ENCODE measurements at regions not wholly inside any gene's neighbourhood (a gene's known extent, or its start where the extent isn't known, plus 50 kb on each side); places are given as distances from the start of the nearest gene placed in this dataset.

- WGBS (ENCODE audit: insufficient coverage, low lambda C conversion rate) = no CpG with 5 or more reads among the region's 8 CpGs
- Histone ChIP-seq H3K9me3 (ENCODE audit: control insufficient read depth, low read depth, low read length) (no peaks in the 10 kb centered on the region), H3K27ac (ENCODE audit: low read length) (no peak overlapping the region), H3K36me3 (ENCODE audit: control insufficient read depth, insufficient read depth, low read length) (no peaks in the 10 kb centered on the region), H3K27me3 (ENCODE audit: control insufficient read depth, insufficient read depth, low read length) (no peaks in the 10 kb centered on the region), H3K4me1 (ENCODE audit: control insufficient read depth, insufficient read depth, low read length) (no peaks in the 10 kb centered on the region), H3K4me3 (ENCODE audit: low read length) (no peak overlapping the region)
- DNase-seq = no peak
Measured at GRCh38 chr18:24914685-24915084, 437.3 kb downstream of the ZNF521 start.

- H3K36me3 ChIP-seq (ENCODE audit: control insufficient read depth, insufficient read depth, low read length) = no peaks in the 10 kb centered on the region
- no peak overlapping the region for H3K4me3 ChIP-seq (ENCODE audit: low read length)
- DNase-seq = no peak
- H3K27me3 ChIP-seq (ENCODE audit: control insufficient read depth, insufficient read depth, low read length) = no peaks in the 10 kb centered on the region
- no peaks in the 10 kb centered on the region for H3K4me1 ChIP-seq (ENCODE audit: control insufficient read depth, insufficient read depth, low read length)
- 72% methylated on average over 2 of the region's 4 CpGs for WGBS (ENCODE audit: insufficient coverage, low lambda C conversion rate)
- H3K9me3 ChIP-seq (ENCODE audit: control insufficient read depth, low read depth, low read length) = no peaks in the 10 kb centered on the region
- no peak overlapping the region for H3K27ac ChIP-seq (ENCODE audit: low read length)
Measured at GRCh38 chr18:24915547-24915946, 436.4 kb downstream of the ZNF521 start.

- no peak overlapping the region for H3K4me3 ChIP-seq (ENCODE audit: low read length)
- no peaks in the 10 kb centered on the region for H3K4me1 ChIP-seq (ENCODE audit: control insufficient read depth, insufficient read depth, low read length)
- DNase-seq = no peak
- H3K27me3 ChIP-seq (ENCODE audit: control insufficient read depth, insufficient read depth, low read length) = no peaks in the 10 kb centered on the region
- no peak overlapping the region for H3K27ac ChIP-seq (ENCODE audit: low read length)
- no peaks in the 10 kb centered on the region for H3K36me3 ChIP-seq (ENCODE audit: control insufficient read depth, insufficient read depth, low read length)
- no peaks in the 10 kb centered on the region for H3K9me3 ChIP-seq (ENCODE audit: control insufficient read depth, low read depth, low read length)
- 92% methylated on average over 2 of the region's 9 CpGs for WGBS (ENCODE audit: insufficient coverage, low lambda C conversion rate)
Measured at GRCh38 chr18:24917767-24918166, 434.2 kb downstream of the ZNF521 start.

- 66% methylated on average over 5 of the region's 6 CpGs for WGBS (ENCODE audit: insufficient coverage, low lambda C conversion rate)
- Histone ChIP-seq H3K4me1 (ENCODE audit: control insufficient read depth, insufficient read depth, low read length) (no peaks in the 10 kb centered on the region), H3K4me3 (ENCODE audit: low read length) (no peak overlapping the region), H3K27ac (ENCODE audit: low read length) (no peak overlapping the region), H3K36me3 (ENCODE audit: control insufficient read depth, insufficient read depth, low read length) (no peaks in the 10 kb centered on the region), H3K9me3 (ENCODE audit: control insufficient read depth, low read depth, low read length) (no peaks in the 10 kb centered on the region), H3K27me3 (ENCODE audit: control insufficient read depth, insufficient read depth, low read length) (no peaks in the 10 kb centered on the region)
- DNase-seq = no peak
Measured at GRCh38 chr18:24918257-24918656, 433.7 kb downstream of the ZNF521 start.

GRCh38 chr18:24919181-24919797 is 432.7 kb downstream of the ZNF521 start:
- no peak for DNase-seq
- H3K9me3 ChIP-seq (ENCODE audit: control insufficient read depth, low read depth, low read length) = no peaks in the 10 kb centered on the region
- no peak overlapping the region for H3K4me3 ChIP-seq (ENCODE audit: low read length)
- no peaks in the 10 kb centered on the region for H3K4me1 ChIP-seq (ENCODE audit: control insufficient read depth, insufficient read depth, low read length)
- no CpG with 5 or more reads among the region's 10 CpGs for WGBS (ENCODE audit: insufficient coverage, low lambda C conversion rate)
- no peaks in the 10 kb centered on the region for H3K36me3 ChIP-seq (ENCODE audit: control insufficient read depth, insufficient read depth, low read length)
- H3K27me3 ChIP-seq (ENCODE audit: control insufficient read depth, insufficient read depth, low read length) = no peaks in the 10 kb centered on the region
- H3K27ac ChIP-seq (ENCODE audit: low read length) = no peak overlapping the region

GRCh38 chr18:24922491-24922890 is 429.5 kb downstream of the ZNF521 start:
- no peaks in the 10 kb centered on the region for H3K36me3 ChIP-seq (ENCODE audit: control insufficient read depth, insufficient read depth, low read length)
- H3K4me3 ChIP-seq (ENCODE audit: low read length) = no peak overlapping the region
- no peak overlapping the region for H3K27ac ChIP-seq (ENCODE audit: low read length)
- H3K4me1 ChIP-seq (ENCODE audit: control insufficient read depth, insufficient read depth, low read length) = no peaks in the 10 kb centered on the region
- no peaks in the 10 kb centered on the region for H3K27me3 ChIP-seq (ENCODE audit: control insufficient read depth, insufficient read depth, low read length)
- no peak for DNase-seq
- no peaks in the 10 kb centered on the region for H3K9me3 ChIP-seq (ENCODE audit: control insufficient read depth, low read depth, low read length)
- 88% methylated on average over 2 of the region's 4 CpGs for WGBS (ENCODE audit: insufficient coverage, low lambda C conversion rate)

GRCh38 chr18:24923138-24923537 is 428.8 kb downstream of the ZNF521 start:
- Histone ChIP-seq H3K4me3 (ENCODE audit: low read length) (no peak overlapping the region), H3K4me1 (ENCODE audit: control insufficient read depth, insufficient read depth, low read length) (no peaks in the 10 kb centered on the region), H3K27me3 (ENCODE audit: control insufficient read depth, insufficient read depth, low read length) (no peaks in the 10 kb centered on the region), H3K36me3 (ENCODE audit: control insufficient read depth, insufficient read depth, low read length) (no peaks in the 10 kb centered on the region), H3K9me3 (ENCODE audit: control insufficient read depth, low read depth, low read length) (no peaks in the 10 kb centered on the region), H3K27ac (ENCODE audit: low read length) (no peak overlapping the region)
- DNase-seq = no peak
- WGBS (ENCODE audit: insufficient coverage, low lambda C conversion rate) = 0% methylated on average over 1 of the region's 1 CpG

GRCh38 chr18:24924066-24924716 is 427.8 kb downstream of the ZNF521 start:
- Histone ChIP-seq H3K36me3 (ENCODE audit: control insufficient read depth, insufficient read depth, low read length) (no peaks in the 10 kb centered on the region), H3K27me3 (ENCODE audit: control insufficient read depth, insufficient read depth, low read length) (no peaks in the 10 kb centered on the region), H3K4me1 (ENCODE audit: control insufficient read depth, insufficient read depth, low read length) (no peaks in the 10 kb centered on the region), H3K27ac (ENCODE audit: low read length) (no peak overlapping the region), H3K9me3 (ENCODE audit: control insufficient read depth, low read depth, low read length) (no peaks in the 10 kb centered on the region), H3K4me3 (ENCODE audit: low read length) (no peak overlapping the region)
- WGBS (ENCODE audit: insufficient coverage, low lambda C conversion rate) = no CpG with 5 or more reads among the region's 12 CpGs
- DNase-seq = no peak

GRCh38 chr18:24926649-24927048 is 425.3 kb downstream of the ZNF521 start:
- WGBS (ENCODE audit: insufficient coverage, low lambda C conversion rate) = no CpG with 5 or more reads among the region's 1 CpG

GRCh38 chr18:24928301-24928878 is 423.6 kb downstream of the ZNF521 start:
- WGBS (ENCODE audit: insufficient coverage, low lambda C conversion rate) = 100% methylated on average over 1 of the region's 8 CpGs
- DNase-seq = no peak
- no peak overlapping the region for H3K27ac ChIP-seq (ENCODE audit: low read length)

More at GRCh38 chr18:24926649-24927048, 425.3 kb downstream of the ZNF521 start:
- DNase-seq = no peak
- Histone ChIP-seq H3K27me3 (ENCODE audit: control insufficient read depth, insufficient read depth, low read length) (no peaks in the 10 kb centered on the region), H3K4me1 (ENCODE audit: control insufficient read depth, insufficient read depth, low read length) (no peaks in the 10 kb centered on the region), H3K27ac (ENCODE audit: low read length) (no peak overlapping the region), H3K9me3 (ENCODE audit: control insufficient read depth, low read depth, low read length) (no peaks in the 10 kb centered on the region), H3K36me3 (ENCODE audit: control insufficient read depth, insufficient read depth, low read length) (no peaks in the 10 kb centered on the region), H3K4me3 (ENCODE audit: low read length) (no peak overlapping the region)

More at GRCh38 chr18:24928301-24928878, 423.6 kb downstream of the ZNF521 start:
- Histone ChIP-seq H3K4me3 (ENCODE audit: low read length) (no peak overlapping the region), H3K27me3 (ENCODE audit: control insufficient read depth, insufficient read depth, low read length) (no peaks in the 10 kb centered on the region), H3K9me3 (ENCODE audit: control insufficient read depth, low read depth, low read length) (no peaks in the 10 kb centered on the region), H3K36me3 (ENCODE audit: control insufficient read depth, insufficient read depth, low read length) (no peaks in the 10 kb centered on the region), H3K4me1 (ENCODE audit: control insufficient read depth, insufficient read depth, low read length) (no peaks in the 10 kb centered on the region)
